Ishikawa (cell line): ENCODE measurements at regions not wholly inside any gene's neighbourhood (a gene's known extent, or its start where the extent isn't known, plus 50 kb on each side); places are given as distances from the start of the nearest gene placed in this dataset.

Experiments
- CEBPB ChIP-seq: IDR thresholded peaks from 2 replicates; pipeline ENCODE4 v1.6.1; 2012
- CREB1 ChIP-seq: IDR thresholded peaks from 2 replicates; pipeline ENCODE4 v1.6.1; 2012; ENCODE audit warnings: low read depth
- EGR1 ChIP-seq: IDR thresholded peaks from 2 replicates; pipeline ENCODE4 v1.6.1; 2012
- EP300 ChIP-seq: IDR thresholded peaks from 2 replicates; pipeline ENCODE4 v1.6.1; 2012; ENCODE audit warnings: borderline replicate concordance
- FOXM1 ChIP-seq: IDR thresholded peaks from 2 replicates; pipeline ENCODE4 v1.6.1; 2012; ENCODE audit warnings: low read depth, borderline replicate concordance
- MAX ChIP-seq: IDR thresholded peaks from 2 replicates; pipeline ENCODE4 v1.6.1; 2012
- NFIC ChIP-seq: IDR thresholded peaks from 2 replicates; pipeline ENCODE4 v1.6.1; 2012
- RAD21 ChIP-seq: IDR thresholded peaks from 2 replicates; pipeline ENCODE4 v1.6.1; 2012; ENCODE audit warnings: low read depth
- REST ChIP-seq: IDR thresholded peaks from 2 replicates; pipeline ENCODE4 v1.6.1; 2012; ENCODE audit warnings: low read depth, mild to moderate bottlenecking
- TAF1 ChIP-seq: IDR thresholded peaks from 2 replicates; pipeline ENCODE4 v1.6.1; 2012; ENCODE audit warnings: low read depth, mild to moderate bottlenecking
- TCF12 ChIP-seq: IDR thresholded peaks from 2 replicates; pipeline ENCODE4 v1.6.1; 2012; ENCODE audit warnings: low read depth
- TEAD4 ChIP-seq: IDR thresholded peaks from 2 replicates; pipeline ENCODE4 v1.6.1; 2012
- USF1 ChIP-seq: IDR thresholded peaks from 2 replicates; pipeline ENCODE4 v1.6.1; 2012
- YY1 ChIP-seq: IDR thresholded peaks from 2 replicates; pipeline ENCODE4 v1.6.1; 2012; ENCODE audit warnings: low read depth
- ZBTB7A ChIP-seq: IDR thresholded peaks from 2 replicates; pipeline ENCODE4 v1.6.1; 2012; ENCODE audit warnings: low read depth

- no peak for TF ChIP-seq TEAD4
- no peak for TF ChIP-seq EP300
- TF ChIP-seq MAX, result no peak
- TF ChIP-seq NFIC, result no peak
- TF ChIP-seq YY1, result no peak
- no peak for TF ChIP-seq CREB1
- no peak for TF ChIP-seq TCF12
- no peak for TF ChIP-seq CEBPB
- TF ChIP-seq ZBTB7A, result no peak
- no peak for TF ChIP-seq RAD21
- TF ChIP-seq TAF1, result no peak
- no peak for TF ChIP-seq REST
- TF ChIP-seq EGR1, result no peak
- TF ChIP-seq FOXM1, result no peak
These were observed 132.4 kb downstream of the RAB11FIP2 start for GRCh38 chr10:117914334-117914733.

GRCh38 chr10:117920956-117921355 lies 125.8 kb downstream of the RAB11FIP2 start:
- no peak for TF ChIP-seq TEAD4
- no peak for TF ChIP-seq EP300
- TF ChIP-seq CREB1, result no peak
- no peak for TF ChIP-seq RAD21
- no peak for TF ChIP-seq REST
- TF ChIP-seq EGR1, result no peak
- no peak for TF ChIP-seq MAX
- TF ChIP-seq NFIC, result no peak
- TF ChIP-seq FOXM1, result no peak
- no peak for TF ChIP-seq ZBTB7A

- no peak for TF ChIP-seq USF1
- TF ChIP-seq TAF1, result no peak
- TF ChIP-seq EP300, result no peak
- TF ChIP-seq REST, result no peak
- TF ChIP-seq TEAD4, result no peak
These were observed 125.3 kb downstream of the RAB11FIP2 start for GRCh38 chr10:117921421-117921820.

GRCh38 chr10:117924820-117925219 lies 121.9 kb downstream of the RAB11FIP2 start:
- TF ChIP-seq NFIC (no peak), TCF12 (no peak), MAX (no peak), RAD21 (no peak), CREB1 (no peak), FOXM1 (no peak), EP300 (no peak), YY1 (no peak), TEAD4 (no peak)

- TF ChIP-seq YY1, result no peak
- no peak for TF ChIP-seq USF1
- TF ChIP-seq MAX, result no peak
- no peak for TF ChIP-seq EGR1
- TF ChIP-seq CREB1, result no peak
- TF ChIP-seq RAD21, result no peak
- TF ChIP-seq TAF1, result no peak
- TF ChIP-seq REST, result no peak
- TF ChIP-seq ZBTB7A, result no peak
- no peak for TF ChIP-seq TEAD4
- no peak for TF ChIP-seq EP300
- no peak for TF ChIP-seq CEBPB
- TF ChIP-seq FOXM1, result no peak
- no peak for TF ChIP-seq NFIC
- TF ChIP-seq TCF12, result no peak
These were observed 121.4 kb downstream of the RAB11FIP2 start for GRCh38 chr10:117925369-117925768.
